ENCODE measurements at regions not wholly inside any gene's neighbourhood (a gene's known extent, or its start where the extent isn't known, plus 50 kb on each side); places are given as distances from the start of the nearest gene placed in this dataset.

DNA sequence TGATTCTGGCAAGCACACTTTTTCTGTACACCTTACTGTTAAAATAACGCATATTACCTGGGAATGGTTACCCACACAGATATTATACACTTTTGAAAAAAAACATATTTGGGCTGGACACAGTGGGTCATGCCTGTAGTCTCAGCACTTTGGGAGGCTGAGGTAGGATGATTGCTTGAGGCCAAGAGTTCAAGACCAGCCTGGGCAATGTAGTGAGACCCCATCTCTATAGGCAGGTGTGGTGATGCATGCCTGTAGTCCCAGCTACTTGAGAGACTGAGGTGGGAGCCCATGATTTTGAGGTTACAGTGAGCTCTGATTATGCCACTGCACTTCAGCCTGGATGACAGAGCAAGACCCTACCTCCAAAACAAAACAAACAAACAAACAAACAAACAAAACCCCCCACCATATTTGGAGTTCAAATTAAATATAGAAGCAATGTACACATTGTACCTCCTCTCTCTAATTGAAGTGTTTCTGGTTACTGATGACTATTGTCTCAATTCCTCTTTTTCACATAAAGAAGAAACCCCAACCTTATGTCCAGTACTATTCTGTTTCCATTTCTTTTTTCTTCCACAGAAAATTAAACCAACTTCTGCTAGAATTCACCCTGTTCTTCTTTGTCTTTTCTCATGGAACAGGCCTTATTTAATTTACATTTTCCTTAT, 152.6 kb upstream of the UMPS start:
- DNase-seq (ENCODE audit: low spot score) = no peak

DNA sequence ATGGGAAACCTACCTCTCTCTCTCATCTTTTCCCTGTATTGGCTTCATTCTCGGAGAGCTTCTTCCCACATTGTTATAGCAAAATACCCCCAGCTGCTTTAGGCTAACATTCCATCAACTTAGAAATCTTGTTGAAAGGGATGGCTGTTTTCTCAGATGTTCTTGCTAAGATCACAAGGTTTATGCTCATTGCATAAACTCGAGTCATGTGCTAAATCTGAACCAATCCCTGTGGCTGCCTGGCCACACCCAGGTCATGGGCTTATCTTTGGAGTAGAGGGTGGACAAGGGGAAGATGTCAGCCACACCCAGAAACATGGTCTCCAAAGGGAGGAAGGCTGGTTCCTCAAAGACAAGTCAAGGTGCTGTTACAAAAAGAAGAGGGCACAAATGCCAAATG, 150.6 kb upstream of the UMPS start:
- DNase-seq (ENCODE audit: low spot score) = no peak

DNA sequence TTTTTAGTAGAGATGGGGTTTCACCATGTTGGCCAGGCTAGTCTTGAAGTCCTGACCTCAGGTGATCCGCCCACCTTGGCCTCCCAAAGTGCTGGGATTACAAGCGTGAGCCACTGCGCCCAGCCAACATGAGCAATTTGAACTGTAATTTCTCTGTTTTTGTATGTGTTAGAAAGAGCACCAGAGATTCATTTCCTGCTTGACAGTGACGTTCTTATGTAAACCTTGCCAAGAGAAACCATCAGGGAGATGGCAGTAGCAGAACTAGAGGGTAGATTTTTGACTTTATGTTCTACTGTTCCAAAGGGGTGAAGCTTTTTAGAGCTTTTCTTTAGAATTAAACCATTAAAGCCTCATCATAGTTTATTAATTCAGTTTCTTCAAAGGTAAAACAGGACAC, 148.1 kb upstream of the UMPS start:
- DNase-seq (ENCODE audit: low spot score) = no peak

DNA sequence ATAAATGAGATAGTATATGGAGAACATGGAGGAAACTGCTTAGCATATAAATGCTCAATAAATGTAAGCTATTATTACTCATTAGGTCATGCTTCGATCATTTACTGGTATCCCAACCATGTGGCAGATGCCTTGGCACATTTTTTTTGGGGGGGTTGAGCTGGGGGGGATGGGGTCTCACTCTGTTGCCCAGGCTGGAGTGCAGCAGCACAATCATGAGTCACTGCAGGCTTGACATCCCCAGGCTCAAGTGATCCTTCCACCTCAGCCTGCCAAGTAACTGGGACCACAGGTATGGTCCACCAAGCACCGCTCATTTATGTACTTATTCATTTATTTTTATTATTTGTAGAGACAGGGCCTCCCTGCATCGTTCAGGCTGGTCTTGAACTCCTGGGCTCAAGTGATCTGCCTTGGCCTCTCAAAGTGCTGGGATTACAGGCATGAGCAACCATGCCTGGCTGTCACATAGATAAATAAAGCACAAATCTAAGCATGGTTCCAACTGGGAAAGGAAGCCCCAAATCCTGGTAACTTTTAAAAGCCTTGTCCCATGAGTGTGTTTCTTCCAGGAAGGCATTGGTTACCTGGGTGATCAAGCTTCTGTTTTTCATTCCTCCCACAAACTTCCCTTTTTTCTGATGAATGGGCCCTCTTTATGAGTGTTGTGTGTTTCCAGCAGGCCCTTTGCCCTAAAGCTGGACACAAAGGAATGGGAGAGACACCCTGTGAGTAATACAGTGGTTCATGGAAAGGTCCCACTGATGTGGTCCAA, 147.4 kb upstream of the UMPS start:
- DNase-seq (ENCODE audit: low spot score) = no peak

DNA sequence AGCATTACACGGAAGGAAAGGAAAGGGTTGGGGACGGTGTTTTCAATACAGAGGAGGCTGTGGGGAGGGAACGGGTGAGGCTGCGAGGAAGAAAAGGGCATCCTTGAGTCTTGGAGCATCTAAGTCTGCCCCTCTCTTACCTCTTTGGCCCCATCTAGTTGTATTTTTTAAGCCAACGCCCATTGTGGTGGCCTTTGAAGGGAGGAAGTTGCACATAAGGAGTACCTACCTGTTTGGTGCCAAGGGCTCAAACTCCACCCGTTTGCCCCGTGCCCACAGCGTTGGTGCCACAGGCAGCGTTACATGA, 146.1 kb upstream of the UMPS start:
- DNase-seq (ENCODE audit: low spot score) = no peak

DNA sequence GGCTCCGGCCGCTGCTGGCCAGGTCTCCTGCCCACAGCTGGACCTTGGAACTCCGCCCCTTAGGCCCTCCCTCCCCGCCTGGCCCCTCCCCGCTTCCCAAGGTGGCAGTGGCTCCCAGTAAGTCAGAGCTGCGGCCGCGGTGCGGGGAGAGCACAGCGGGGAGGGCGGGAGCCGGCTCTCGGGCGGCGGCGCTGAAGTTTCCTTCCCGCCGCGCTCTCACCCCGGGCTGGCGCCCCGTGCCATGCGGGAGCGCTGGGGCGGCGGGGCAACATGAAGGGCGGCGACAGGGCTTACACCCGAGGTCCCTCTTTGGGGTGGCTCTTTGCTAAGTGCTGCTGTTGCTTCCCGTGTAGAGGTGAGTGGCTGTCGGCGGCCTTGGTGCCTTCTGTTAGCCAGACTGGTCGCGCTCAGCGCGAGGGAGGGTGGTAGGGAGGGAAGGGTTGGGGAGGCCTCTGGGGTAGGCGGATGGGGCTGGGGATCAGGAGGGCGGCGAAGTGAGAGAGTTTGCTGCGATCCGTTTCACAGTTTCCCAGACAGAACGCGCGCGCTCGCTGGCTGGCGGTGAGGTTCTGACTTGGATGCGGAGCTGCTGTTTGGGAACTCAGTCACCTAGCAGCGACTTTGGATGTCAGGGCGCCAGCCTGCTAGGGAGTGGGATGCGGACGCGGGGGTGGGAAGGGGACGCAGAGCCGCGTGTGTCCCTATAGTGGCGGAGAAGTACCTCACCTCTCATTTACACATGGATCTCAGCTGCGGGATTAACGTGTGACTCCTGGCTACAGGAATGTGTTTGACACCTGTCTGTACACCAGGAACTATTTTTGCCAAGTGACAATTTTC, 145.5 kb upstream of the UMPS start:
- DNase-seq (ENCODE audit: low spot score) = no peak

DNA sequence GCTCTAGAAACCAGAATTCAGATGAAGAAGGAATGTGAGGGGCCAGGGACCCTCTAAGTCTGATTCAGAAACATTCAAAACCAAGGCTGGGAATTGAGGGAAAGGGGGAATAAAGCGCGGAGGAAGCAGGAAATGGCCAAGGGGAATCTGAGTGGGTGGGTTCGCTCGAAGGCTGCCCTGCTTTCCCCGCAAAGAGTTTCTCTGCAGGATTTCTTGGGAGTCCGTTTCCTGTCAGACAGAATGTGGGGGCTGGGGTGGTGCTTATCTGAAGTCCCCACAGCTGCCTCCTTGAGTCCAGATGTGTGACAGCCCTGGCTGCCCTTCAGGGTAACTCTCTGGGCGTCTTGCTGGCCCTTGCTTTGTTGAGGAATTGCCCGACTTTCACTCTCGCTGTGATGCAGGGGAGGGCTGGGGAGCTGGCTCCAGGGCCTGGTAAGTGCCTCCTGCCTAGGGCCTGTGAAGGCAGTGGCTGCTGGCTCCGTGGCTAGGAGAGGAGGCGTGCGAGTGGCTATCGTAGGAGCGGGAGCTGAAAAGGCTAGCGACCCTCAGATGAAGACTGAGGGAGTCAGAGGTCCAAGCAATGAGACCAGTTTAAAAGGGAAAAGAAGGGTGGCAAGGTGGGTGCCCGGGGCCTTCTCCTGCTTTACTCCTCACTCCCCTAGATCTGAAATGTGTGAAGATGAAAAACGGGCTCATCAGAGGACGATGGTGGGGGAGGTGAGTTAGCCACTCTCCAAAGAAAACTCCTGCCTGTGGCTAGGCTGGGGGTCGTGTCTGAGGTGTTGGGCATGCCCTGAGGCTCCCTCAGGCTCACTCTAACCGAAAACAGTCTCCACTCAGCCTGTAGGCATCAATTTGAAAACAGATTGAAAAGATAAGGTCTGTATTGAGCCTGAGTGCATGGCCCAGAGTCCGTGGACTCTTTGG, 143.9 kb upstream of the UMPS start:
- DNase-seq (ENCODE audit: low spot score) = no peak

DNA sequence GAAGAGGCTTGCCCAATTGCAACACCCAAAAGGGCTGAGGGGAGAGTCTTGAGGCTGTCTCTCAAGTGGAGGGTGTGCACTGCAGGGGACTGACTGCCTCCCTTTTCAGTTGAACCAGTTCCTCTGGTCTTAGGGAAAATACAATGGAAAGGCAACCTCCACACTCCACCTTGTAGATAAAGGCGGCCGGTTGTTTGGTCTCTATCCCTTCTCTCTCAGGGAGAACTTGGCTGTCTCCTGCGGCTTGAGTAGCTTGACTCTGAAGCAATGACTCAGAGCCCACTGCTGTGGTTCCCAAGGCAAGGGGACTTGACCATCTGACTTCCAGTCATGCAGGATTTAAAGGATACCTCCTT, 143.2 kb upstream of the UMPS start:
- DNase-seq (ENCODE audit: low spot score) = no peak

DNA sequence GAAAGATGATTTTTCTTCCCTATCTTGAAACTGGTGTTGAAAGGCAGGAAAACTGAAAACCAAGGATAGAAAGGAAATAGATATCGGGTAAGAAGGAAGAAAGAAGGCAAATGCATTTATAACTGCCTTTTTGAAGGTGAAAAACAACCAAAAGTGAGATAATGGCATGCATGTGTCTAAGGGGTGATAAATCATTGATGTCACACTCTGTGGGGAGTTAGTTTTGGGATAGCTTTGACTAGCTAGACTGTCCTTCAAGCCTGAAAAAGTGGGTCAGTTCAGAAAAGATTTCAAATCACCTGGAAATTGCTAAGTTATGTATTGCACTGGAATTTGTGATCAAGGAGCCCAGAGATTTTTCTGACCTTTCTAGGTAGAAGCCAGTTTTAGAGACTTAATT, 142.2 kb upstream of the UMPS start:
- no peak for DNase-seq (ENCODE audit: low spot score)

DNA sequence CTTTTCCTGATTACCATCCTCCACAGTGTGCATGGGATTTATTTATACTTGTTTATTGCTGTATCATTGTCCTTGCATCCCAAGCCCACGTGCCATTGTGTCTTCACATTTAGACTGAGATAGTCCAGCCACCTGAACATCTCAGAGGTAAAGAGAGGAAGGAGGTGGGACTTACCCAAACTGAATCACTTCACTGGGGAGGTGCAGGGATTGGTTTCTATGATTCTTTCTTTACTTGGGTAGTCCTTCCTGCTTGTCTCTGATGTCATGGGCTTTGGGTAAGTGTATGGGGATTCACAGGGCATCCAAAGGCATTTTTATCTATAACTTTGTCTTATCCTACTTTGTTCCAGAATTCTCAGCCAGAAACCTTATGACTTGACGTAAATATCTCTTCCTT, 141.5 kb upstream of the UMPS start:
- no peak for DNase-seq (ENCODE audit: low spot score)

DNA sequence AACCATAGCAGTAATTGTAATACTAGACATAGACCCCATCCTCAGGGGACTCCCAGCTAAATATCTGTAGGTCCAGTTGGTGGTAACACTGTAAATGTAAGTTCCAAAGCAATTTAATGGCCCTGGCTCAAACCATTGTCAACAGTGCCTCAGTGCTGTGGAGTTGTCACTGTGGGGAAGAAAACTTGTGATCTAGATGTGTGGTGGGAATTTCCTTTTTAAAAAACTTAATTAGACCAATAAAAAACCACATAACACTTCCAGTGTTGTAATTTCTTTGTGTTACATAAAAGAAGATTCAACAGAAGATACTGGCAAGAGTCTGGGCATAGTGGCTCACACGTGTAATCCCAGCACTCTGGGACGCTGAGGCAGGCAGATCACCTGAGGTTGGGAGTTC, 138.6 kb upstream of the UMPS start:
- no peak for DNase-seq (ENCODE audit: low spot score)

DNA sequence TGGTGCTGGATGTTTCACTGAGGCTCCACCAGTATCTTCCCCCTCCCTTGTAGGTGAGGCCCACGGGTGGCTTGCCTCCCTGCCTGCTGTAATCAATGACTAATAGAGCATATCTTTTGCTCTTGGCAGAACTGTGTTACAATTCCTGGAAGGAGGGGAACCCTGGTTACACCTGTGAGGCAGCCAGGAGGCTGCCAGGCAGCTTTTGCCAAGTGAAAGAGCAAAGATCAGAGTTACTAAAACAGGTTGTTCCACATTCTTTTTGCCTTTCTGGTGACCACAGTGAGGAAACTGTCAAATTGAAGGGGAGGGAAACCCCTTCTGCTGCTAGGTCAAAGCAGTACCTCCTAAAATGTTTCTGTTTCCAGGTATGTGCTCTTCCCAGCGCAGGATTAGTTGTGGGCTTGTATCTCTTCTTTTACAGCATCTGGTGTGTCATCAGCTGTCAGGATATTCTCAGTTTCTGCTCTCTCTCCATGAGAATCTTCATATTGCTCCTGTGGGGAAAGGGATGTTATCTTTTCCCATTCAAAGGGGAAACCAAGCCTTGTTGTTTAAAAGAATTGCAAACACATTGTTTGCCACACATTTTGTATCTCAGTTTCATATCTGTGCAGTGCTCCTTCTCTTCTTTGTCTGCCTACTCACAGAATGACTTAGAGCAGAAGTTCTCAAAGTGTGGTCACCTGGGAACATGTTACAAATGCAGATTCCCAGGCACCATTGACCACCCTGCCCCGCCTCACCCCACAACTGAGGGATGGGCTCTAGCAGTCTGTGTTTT, 137.4 kb upstream of the UMPS start:
- DNase-seq (ENCODE audit: low spot score) = no peak

DNA sequence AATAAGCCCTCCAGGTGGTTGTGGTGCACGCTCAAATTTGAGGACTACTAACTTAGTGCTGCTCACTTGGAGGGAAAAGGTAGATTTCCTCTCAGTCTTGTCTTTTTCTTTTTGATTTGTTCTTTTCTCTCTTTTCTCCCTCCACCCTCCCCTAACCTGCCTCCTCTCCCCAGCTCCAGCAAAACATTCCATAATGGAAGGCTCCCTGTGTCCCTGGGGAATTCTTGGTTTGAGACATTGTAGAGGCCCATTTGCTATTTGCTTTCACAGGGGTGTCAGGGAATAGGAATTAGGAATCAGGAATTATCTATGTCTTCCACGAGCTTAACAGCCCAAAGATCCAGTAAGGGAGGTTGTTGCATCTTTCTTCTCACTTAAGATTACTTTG, 136.8 kb upstream of the UMPS start:
- no peak for DNase-seq (ENCODE audit: low spot score)

DNA sequence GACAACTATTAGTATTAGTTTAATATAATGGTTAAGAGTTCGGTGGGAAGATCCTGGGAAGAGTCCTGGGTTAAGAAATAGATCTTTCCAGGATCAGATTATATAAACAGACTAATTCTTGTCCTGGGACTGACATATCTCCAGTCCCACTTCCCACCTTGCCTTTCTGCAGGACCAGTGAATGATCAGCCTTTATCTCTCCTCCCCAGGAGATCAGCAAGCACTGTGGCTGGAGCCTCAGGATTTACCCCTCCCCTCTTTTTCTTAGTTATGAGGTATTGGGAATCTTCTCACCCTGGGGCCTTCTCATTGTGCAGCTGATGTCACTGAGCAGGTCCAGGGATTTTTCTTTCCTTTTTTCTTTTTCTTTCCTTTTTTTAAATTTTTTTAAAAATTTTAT, 135.7 kb upstream of the UMPS start:
- DNase-seq (ENCODE audit: low spot score) = no peak

DNA sequence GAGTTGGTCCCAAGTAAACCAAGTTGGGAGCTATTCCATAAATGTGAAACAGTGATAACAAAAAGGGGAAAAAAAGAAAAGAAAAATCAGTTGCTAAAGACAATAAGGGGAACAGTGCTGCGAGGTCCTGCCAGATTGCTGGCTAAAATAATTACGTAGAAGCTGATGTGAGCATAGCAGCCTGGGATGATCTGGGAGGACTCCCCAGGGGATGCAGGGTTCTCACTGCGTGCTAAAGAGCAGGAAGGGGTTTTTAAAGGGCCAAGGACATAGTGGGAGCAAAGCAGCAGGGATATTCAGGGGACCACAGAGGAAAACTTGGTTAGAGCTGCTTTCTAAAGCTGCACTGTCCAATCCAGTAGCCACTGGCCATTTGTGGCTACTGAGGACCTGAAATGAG, 133.0 kb upstream of the UMPS start:
- no peak for DNase-seq (ENCODE audit: low spot score)

DNA sequence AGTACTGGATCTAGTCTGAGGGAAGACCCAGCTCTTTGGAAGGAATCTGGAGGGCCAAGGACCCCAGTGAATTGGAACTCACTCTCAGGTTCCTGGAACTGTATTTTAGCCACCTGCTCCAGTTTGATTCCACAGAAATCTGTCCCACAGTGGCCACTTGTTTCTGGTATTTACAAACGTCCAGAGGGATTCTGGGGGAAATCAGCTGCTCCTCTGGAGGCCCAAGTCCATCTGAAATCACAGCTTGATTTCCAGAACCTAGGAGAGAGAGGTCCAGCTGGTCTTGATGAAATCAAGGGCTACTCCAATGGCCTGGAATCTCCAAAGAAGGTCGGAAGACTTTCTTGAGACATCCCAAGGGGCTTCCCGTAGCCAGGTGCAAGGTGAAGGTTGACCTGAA, 132.3 kb upstream of the UMPS start:
- no peak for DNase-seq (ENCODE audit: low spot score)

DNA sequence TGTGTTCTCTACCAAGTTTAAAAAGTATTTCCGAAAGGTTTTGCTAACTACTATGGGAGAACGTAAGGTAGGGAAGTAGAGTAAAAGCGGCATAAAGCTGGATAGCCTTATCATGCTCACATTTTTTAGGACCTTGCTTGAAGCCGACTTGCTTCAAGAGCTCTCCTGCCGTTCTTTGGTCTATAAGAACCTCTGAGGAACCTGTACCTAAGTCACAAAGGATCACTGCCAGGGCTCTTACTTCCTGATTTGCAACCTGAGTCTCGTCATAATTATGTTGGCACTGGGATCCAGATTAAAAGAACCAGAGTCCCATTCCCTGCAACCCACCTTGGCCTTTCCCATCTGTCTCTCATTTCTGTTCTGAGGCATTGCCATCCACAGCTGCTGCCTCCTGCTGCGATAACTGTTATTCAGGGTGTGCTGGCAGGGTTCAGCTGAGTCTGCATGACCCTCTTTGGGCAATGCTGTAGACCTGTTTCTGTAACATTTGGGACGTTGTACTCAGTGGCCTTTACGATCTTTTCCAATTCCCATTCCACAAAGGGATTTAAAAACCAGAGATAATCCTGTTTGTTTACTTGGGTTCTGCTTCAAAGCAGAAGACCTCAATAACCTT, 131.0 kb upstream of the UMPS start:
- DNase-seq (ENCODE audit: low spot score) = no peak

DNA sequence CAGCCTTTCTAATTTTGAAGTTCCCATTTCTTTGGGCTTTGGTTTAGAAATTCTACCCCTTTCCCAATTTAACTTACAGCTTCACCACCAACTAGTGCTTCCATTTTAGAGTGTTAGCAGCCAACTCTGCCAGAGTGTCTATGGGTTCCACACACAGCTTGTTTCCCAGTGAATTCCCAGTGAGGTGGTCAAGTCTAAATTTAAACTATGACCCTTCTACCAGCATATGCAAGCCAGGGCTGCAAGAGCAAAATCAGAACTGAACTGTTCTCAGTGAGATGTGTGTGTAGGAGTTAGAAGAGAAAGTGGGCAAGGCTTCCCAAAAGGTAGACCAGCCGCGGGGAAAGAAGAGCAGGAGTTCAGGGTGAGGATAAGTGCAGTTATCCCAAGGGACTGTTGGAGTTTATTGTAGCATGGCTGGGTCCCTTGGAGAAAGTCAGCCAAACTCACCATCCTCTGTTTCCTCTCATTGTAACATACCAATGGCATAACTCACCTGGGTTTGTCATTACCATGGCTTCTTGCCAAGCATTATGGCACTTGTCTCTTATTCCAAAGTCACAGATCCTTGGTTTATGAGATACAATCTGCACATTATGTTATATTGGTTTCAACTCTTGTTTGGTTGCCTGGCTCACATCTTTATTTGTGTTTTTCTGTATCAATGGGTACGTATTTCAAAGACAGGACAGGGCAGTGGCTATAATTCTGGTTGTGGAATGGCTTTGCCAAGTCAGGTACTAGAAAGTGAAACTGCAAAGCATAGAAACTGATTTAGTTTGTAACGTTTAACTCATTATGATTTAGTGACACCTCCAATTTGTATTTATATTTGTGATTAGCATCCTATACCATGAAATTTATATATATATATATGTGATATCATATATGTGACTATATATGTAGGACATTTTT, 130.2 kb upstream of the UMPS start:
- DNase-seq (ENCODE audit: low spot score) = no peak

DNA sequence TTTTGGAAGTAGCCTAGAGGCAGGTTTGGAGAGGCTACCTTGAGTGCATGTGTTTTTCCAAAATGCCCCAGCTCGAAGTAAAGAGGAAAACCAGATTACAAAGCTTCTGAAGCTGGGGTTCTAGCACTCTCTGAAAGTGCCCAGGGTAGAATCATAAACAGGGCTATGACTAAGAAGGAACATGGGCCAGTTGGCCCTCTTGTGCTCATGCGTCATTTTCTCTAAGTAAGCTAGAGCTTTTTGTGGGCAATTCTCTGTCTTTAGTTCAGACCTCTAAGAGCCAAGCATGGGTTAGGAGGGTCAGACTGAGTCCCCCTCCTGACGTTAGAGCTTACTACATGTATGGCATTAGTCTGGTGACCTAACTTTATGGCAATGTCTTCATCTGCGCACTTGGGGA, 129.5 kb upstream of the UMPS start:
- no peak for DNase-seq (ENCODE audit: low spot score)

DNA sequence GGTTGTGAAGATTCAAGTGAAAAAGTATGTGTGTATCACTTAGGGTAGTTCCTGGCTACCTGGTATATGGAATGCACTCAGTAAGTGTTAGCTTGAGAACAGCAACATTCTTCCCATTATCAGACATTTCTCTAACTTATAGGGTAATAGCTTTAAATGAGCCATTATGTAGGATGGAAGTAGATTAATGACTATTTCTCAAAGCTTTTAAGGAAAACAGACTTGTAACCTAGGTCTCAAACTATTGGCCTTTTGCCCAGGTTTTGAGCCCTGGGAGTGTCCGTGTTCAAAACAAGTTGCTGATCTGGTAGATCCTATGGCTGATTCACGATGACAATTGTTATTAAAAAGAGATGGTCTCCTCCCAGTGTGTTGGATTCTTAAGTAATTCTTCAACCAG, 129.1 kb upstream of the UMPS start:
- no peak for DNase-seq (ENCODE audit: low spot score)
